HG02973 (cell line): ENCODE measurements at regions not wholly inside any gene's neighbourhood (a gene's known extent, or its start where the extent isn't known, plus 50 kb on each side); places are given as distances from the start of the nearest gene placed in this dataset.
A peak's percentile ranks its signal among the peaks of the same experiment; 100 is the strongest.
"Not testable (repeated sequence)": the region's sequence is repeated elsewhere in the genome, so short reads cannot be mapped to it uniquely, and the experiment has no call there.

Source experiments
- ATAC-seq: cut with Tn5 transposase; IDR thresholded peaks from one replicate; pipeline ENCODE4 v1.9.1; 2021; ENCODE audit warnings: moderate library complexity; ENCODE audit not compliant: unreplicated experiment

- no peak for ATAC-seq
These were observed 647.3 kb upstream of the GHITM start for GRCh38 chr10:83492004-83492403.

GRCh38 chr10:83512681-83513080 lies 626.6 kb upstream of the GHITM start:
- no peak for ATAC-seq

DNA sequence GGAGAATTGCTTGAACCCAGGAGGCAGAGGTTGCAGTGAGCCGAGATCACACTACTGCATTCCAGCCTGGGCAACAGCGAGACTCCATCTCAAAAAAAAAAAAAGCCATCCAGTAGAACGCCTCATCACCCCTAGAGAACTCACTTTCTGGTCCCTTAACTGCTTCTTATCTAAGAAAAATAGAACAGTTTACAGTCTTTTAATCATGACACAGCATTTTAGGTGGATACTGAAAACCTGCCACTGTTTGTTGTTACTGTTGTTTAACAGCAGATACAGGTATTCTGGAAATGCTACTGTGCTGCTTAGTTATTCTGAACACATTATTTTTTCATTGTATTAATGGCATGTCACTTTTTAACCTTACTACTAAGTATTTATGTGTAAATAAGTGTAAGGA lies 624.3 kb upstream of the GHITM start:
- ATAC-seq = no peak

GRCh38 chr10:83516788-83517187 lies 622.5 kb upstream of the GHITM start:
- no peak for ATAC-seq

DNA sequence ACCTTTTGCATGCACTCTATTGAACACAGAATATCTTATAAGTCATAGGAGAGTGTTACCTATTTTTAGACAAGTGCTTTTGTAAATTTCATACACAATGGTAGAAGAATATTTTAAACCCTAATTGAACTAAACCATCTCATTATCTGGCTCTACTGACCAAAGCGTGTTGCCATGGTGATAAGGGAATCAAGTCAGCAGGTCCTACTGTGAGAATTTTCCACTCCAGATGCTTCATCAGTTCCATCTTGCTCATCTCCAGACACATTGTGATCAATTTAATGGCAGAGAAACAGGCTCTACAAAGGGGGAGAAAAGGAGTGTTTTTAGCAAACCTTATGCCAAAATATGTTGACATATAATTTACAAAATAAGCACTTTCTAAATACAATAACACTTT lies 621.9 kb upstream of the GHITM start:
- ATAC-seq = no peak

GRCh38 chr10:83518779-83519178 lies 620.5 kb upstream of the GHITM start:
- ATAC-seq = no peak

DNA sequence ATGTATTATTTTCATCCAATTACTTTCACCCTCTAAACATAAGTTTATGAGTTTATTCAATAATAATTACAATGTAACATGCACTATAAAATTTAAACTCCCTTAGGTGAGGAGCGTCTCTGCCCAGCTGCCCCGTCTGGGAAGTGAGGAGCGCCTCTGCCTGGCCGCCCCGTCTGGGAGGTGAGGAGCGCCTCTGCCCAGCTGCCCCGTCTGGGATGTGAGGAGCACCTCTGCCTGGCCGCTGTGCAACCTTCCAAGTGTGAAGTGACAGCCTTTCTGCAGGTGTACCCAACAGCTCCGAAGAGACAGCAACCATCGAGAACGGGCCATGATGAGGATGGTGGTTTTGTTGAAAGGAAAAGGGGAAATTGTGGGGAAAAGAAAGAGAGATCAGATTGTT lies 618.9 kb upstream of the GHITM start:
- not testable (repeated sequence) for ATAC-seq

GRCh38 chr10:83522456-83522855 lies 616.9 kb upstream of the GHITM start:
- no peak for ATAC-seq

DNA sequence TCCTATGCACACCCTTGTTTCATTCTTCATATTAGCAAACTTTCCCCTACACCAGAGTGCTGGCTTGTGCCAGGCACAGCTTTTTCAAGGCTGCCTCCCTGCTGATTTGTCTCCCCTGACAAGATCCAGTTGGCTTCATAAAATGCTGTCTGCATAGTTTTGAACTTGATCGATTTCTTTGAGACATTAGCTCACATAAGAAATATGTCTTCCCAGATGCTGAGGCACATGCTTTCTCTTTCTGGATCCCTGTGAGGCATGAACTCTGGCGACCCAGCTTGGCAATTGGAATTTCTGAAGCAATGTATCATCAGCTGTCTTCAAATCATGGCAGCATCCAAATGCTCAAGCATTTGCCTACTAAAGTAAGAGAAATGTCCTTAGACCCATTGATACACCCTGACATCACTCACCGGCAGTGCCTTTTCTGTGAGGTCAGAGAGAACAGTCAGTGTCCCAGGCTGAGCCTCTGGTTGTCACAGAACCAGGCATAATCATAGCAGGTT lies 616.4 kb upstream of the GHITM start:
- no peak for ATAC-seq

DNA sequence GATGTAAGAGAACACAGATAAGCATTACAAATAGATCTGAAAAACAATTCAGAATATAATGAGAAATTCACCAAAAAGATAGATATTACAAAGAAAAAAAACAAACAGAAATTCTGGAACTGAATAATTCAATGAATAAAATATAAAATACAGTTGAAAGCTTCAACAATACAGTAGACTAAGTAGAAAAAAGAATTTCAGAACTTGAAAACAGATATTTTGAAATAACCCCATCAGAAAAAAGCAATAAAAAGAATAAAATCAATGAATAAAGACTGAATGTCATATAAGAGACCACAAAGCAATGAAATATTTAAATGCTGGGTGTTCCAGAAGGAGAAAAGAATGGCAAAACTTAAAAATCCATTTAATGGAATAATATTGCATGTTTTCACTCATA lies 611.4 kb upstream of the GHITM start:
- no peak for ATAC-seq

DNA sequence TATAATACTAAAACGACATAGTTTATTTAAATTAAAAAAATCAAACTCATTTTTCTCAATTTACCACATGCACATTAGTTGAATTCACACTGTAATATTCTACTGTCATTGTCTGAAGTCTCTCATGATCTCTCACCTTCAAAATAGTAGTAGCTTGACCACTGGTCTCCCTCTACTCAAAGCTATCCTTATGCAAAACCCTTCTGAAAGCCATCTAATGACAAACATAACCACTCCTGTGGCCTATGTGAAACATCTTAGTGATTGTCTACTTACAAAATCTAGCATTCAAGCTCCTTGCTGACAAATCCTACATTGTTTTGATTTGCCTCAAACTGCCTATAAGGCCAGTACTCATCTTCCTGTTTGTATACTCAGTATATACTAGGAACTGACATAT lies 606.0 kb upstream of the GHITM start:
- no peak for ATAC-seq

DNA sequence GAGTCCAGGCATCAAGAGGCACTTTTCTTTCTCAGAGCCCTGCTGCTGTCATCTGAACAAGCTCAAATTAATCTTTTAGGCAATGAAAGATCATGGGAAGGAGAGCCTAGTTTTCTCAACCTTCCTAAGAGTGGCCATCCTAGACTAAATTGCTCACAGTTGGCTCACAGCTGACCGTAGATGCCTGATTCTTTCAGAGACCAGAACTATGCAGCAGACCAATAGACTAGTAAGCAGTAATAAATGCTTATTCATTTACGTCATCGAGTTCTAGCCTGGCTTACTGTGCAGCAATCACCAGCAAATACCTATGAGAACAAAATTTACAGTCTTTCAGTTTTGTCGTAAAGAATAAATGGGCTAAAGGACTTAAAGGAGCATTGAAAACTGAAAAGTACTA lies 602.9 kb upstream of the GHITM start:
- no peak for ATAC-seq

DNA sequence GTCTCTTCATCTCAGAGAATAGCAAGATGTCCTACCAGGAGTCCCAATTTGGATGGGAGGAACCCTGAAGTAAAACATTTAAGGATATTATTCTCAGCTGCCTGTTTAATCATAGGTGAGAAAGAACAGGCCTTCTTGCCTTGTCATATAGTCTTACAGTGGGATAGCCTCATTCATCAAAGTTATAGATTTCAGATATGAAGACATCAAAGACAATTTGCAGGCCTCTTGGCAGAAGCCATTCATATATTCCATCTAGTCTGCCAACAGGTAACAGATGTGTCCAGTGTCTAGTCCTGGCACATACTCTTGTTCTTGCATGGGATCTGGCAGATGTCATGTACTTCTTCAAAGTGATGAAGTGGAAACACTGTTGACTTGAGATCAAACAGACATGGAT lies 601.3 kb upstream of the GHITM start:
- no peak for ATAC-seq

- ATAC-seq = peak; percentile 68
These were observed 599.6 kb upstream of the GHITM start for GRCh38 chr10:83539528-83540308.

DNA sequence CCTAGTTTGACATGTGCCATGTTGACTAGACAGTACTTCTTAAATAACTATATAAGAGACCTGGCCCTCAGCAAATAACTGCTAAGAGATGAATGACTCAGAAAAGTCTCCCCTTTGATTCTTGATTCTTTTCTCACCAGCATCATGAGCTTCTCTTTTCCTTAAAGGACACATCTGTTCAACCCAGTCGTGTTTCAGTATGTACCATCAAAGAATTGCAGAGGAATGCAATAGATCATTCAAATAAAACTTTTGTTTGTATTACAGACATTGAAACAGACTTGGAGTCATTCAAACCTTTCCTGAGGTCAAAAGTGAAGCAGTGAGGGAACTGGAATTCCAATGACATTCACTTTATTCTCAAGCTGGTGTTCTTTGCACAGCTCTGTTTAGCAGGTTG lies 598.3 kb upstream of the GHITM start:
- ATAC-seq = no peak

GRCh38 chr10:83542774-83543411 lies 596.4 kb upstream of the GHITM start:
- no peak for ATAC-seq

DNA sequence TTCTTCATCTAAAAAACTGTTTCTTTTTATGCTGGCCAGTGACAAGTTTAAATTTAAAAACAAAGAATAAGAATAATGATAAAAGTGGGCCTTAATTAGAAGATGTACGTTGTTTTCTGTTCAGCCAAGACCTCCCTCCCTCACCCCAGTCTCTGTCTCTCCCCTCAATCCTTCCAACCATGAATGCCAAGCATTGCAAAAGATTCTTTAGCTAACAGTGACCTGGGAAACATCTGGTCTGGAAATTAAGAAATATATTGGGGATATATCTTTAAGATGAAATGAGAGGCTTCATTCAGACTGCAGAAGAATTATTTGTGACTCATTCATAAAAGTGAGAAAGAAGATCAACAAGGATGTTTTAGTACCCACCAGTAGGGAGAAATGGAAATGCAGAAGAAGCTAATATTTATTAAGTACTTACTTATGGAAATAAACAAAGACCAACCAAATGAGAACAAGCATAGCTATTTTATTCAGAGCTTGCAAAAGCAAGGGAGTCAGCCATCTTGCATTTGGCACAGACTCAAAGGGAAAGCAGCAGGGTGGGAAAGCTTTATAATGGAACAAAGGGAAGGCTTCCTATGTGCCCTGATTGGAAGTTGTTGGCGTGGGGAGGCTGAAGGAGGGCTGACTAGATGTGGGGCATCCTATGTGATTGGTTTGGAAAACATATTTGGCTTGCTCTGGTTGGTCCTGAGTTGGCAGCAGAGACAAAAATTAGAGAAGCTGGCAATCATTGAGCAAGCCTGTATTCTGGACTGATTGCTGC lies 595.4 kb upstream of the GHITM start:
- no peak for ATAC-seq

DNA sequence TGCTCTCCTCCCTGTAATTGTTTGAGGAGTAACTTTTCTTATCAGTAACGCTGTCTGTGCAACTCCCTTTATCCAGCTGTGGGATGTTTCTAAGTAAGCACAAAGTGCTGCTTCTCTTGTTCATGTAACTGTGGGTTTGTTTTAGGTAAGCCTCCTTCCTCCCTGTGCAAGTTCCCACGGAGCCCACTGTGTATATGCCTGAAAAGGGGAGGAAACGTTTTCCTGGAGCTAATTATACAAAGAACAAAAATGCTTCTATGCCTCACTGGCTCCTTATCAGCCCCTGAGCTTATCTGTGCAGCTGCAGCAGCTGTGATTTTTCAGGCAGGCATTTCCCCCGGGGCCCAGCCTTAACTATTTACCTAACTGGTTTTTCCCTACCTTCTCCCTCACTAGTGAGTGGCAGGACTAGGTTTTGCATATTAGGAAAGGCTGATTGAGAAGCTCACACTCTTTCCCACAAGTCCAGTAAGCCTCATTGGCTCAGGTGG lies 593.4 kb upstream of the GHITM start:
- no peak for ATAC-seq

GRCh38 chr10:83551190-83551589 lies 588.1 kb upstream of the GHITM start:
- not testable (repeated sequence) for ATAC-seq

DNA sequence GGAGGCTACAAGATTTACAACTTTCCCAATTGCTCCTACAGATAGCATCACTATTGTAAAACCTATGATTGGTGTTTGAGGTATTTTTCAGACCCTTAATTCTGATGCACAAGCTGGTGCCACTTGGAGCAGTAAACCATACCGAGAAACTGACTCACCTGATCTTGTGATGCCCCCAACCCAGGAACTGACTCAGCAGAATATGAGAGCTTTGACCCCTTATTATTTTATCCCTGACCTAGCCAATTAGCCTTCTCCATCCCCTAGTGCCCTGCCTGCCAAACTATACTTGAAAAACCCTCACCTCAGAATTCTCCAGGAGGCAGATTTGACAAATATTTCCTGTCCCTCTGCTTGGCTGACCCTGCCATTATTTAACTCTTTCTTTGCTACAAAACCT lies 585.9 kb upstream of the GHITM start:
- no peak for ATAC-seq

DNA sequence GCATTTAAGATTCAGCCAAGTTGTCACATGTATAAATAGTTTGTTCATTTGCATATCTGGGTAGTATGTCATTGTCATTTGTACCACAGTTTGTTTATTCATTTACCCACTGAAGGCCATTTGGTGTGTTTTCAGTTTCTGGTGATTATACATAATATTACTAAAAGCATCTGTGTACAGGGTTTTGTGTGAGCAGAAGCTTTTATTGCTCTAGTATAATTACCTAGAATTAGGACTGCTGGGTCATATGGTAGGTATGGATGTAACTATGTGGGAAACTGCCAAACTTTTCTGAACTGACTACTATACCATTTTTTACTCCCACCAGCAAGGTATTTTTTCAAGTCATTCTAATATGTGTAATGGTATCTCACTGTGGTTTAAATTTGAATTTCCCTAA lies 584.0 kb upstream of the GHITM start:
- ATAC-seq = peak; percentile 56

DNA sequence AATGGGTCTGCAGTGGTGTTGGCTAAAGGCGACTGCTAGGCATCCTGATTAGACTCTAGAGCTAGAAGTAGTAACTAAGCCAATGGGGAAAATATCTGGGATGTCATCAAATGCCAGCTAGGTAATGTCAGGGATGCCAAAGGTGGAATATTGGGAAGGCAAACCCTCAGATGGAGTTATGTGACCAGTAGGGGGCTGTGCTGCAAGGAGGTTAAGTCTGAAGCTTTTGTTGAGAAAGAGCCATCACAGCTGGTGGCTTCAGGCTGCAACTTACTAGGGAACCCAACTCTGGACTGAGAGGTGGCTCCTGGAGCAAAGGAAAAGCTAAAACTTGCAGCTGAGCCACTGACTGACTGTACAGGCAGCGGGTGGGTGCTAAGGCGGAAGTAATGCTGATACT lies 576.9 kb upstream of the GHITM start:
- no peak for ATAC-seq
